Esophagus squamous epithelium (tissue), 5 donors: ENCODE measurements at regions not wholly inside any gene's neighbourhood (a gene's known extent, or its start where the extent isn't known, plus 50 kb on each side); places are given as distances from the start of the nearest gene placed in this dataset.

ENCODE experiments used
- DNase-seq: peaks from one replicate; lab custom pipeline; 2025; lab: John Stamatoyannopoulos, UW
- H3K27ac ChIP-seq, 4 donors: fragments of 200-600 bp; sonication (generic); one replicate each; pipeline ENCODE4 v1.5.1; 2016 to 2019; ENCODE audit warnings: mild to moderate bottlenecking in 1 of 4
- H3K27me3 ChIP-seq, 4 donors: fragments of 200-600 bp; sonication (generic); 1 replicate in 3 of 4; 2 replicates in 1 of 4; pipeline versions ENCODE4 v1.5.1 to v1.6.0; 2017 to 2021; ENCODE audit warnings: antibody characterized with exemption in 1 of 4
- H3K36me3 ChIP-seq, 3 donors: fragments of 200-600 bp; sonication (generic); one replicate each; pipeline ENCODE4 v1.5.1; 2016 to 2019
- H3K4me1 ChIP-seq, 3 donors: fragments of 200-600 bp; sonication (generic); one replicate each; pipeline ENCODE4 v1.5.1; 2017 to 2019
- H3K4me3 ChIP-seq, 4 donors: fragments of 200-600 bp; sonication (generic); 1 replicate in 3 of 4; 2 replicates in 1 of 4; pipeline ENCODE4 v1.5.1; 2016 to 2019; ENCODE audit warnings: mild to moderate bottlenecking in 2 of 4, moderate library complexity in 1 of 4
- H3K9me3 ChIP-seq, 3 donors: fragments of 200-600 bp; sonication (generic); one replicate each; pipeline ENCODE4 v1.5.1; 2016 to 2019
- POLR2A ChIP-seq, 4 donors: fragments of 450-650 bp; IDR thresholded peaks; one replicate each; pipeline ENCODE4 v1.6.1; 2017; ENCODE audit warnings: antibody characterized with exemption in 4 of 4, mild to moderate bottlenecking in 4 of 4, moderate library complexity in 3 of 4
- WGBS, 2 donors: methylation state at CpG; one replicate each; pipeline ENCODE4 v1.1.5; 2018; 5-methylcytosine and 5-hydroxymethylcytosine counted together
- intact Hi-C: fragments of 100-400 bp; cut with DNase I; formaldehyde crosslinking; loops from one replicate; pipeline ENCODE4 v1.15.0; 2022
- TF ChIP-seq, protein P1 (sequence below), 6 experiments: fragments of 450-650 bp in 4 of 6; fragments of 200-600 bp in 2 of 6; sonication (generic) in 2 of 6; IDR thresholded peaks; one replicate each; pipeline ENCODE4 v1.5.1; 2016 to 2019; ENCODE audit warnings: antibody characterized with exemption in 6 of 6, mild to moderate bottlenecking in 4 of 6, moderate library complexity in 4 of 6
- donor health status: DM: yes; HTN: yes; CAD: no.

DNA sequence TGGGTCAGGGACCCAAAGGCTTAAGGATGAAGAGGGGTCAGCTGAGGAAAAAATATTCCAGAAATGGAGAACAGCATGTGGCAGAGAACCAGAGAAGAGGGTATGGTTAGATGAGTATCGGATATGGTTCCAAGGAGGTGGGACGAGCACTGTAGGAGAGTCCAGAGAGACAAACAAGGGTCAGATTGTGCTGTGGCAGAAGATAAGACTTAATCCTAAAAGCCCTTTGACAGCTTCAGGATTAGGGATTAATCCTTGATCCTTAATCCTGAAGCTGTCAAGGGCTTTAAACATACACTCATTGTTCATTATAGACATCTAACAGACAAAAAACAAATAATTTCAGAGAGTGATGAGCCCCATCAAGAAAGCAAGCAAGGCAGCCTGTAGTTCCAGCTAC is 124.0 kb downstream of the SPTSSA start:
- DNase-seq, result no peak
- no peak for TF ChIP-seq POLR2A (IDR thresholded peaks at IDR 0.05)
- TF ChIP-seq, protein P1, sequence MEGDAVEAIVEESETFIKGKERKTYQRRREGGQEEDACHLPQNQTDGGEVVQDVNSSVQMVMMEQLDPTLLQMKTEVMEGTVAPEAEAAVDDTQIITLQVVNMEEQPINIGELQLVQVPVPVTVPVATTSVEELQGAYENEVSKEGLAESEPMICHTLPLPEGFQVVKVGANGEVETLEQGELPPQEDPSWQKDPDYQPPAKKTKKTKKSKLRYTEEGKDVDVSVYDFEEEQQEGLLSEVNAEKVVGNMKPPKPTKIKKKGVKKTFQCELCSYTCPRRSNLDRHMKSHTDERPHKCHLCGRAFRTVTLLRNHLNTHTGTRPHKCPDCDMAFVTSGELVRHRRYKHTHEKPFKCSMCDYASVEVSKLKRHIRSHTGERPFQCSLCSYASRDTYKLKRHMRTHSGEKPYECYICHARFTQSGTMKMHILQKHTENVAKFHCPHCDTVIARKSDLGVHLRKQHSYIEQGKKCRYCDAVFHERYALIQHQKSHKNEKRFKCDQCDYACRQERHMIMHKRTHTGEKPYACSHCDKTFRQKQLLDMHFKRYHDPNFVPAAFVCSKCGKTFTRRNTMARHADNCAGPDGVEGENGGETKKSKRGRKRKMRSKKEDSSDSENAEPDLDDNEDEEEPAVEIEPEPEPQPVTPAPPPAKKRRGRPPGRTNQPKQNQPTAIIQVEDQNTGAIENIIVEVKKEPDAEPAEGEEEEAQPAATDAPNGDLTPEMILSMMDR (IDR thresholded peaks at IDR 0.05), result no peak
- Histone ChIP-seq H3K36me3 (no peaks in the 10 kb centered on the region), H3K27ac (no peak overlapping the region), H3K4me3 (no peak overlapping the region), H3K27me3 (no peaks in the 10 kb centered on the region), H3K9me3 (no peaks in the 10 kb centered on the region), H3K4me1 (peaks cover 0 to 3% (median 0%) of the 10 kb centered on the region in 3 donors)
- 73 to 76% methylated on average over 2 of the region's 2 CpGs for WGBS, 2 donors
- intact Hi-C loops, result loop anchor here (10.0 kb wide), 1 partner anchor 167 kb away; no protein-coding TSS in a partner anchor

DNA sequence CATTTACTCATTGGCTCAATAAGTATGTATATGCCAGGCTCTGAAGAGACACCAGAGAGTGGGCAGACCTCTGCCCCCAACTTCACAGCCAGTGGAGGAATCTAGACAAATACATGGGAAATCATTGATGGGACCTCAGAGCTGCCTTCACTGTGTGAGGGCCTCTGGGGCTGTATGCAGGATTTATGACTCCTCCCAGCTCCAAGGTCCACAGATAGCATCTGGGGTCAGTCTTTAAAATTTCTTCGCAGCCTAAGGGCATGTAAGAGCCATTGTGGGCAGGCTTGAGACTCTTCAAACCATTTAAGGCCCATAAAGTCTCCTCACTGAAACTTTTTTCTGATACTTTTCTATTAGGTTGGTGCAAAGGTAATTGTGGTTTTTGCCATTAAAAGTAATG is 125.5 kb downstream of the SPTSSA start:
- H3K9me3 ChIP-seq, result no peaks in the 10 kb centered on the region
- H3K4me3 ChIP-seq, result no peak overlapping the region
- no peak overlapping the region for H3K27ac ChIP-seq
- WGBS, 2 donors, result 71 to 93% methylated on average over 1 of the region's 1 CpG
- intact Hi-C loops, result loop anchor here (10.0 kb wide), 1 partner anchor 168 kb away; no protein-coding TSS in a partner anchor
- peaks cover 0 to 18% (median 5%) of the 10 kb centered on the region in 3 donors for H3K4me1 ChIP-seq
- TF ChIP-seq, protein P1 (IDR thresholded peaks at IDR 0.05), result no peak
- no peak for TF ChIP-seq POLR2A (IDR thresholded peaks at IDR 0.05)
- no peaks in the 10 kb centered on the region for H3K36me3 ChIP-seq
- H3K27me3 ChIP-seq, result no peaks in the 10 kb centered on the region
- no peak for DNase-seq

DNA sequence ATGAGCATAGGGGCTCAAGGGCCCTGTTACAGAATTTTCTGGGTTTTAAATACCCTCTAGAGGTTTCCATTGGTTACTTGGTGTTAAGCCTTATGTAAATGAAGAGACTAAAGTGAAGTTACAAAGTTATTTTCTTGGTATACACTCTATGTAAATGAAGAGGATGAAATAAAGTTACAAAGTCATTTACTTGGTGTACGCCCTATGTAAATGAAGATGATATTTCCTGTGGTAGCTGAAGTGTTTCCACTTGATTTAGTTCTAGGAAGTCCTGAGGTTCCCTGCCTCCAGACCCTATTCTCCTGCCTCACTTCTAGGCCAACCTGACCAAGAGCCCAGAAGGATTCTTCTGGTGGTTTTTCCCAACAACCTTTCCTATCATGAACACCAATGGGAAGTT is 126.1 kb downstream of the SPTSSA start:
- WGBS, 2 donors, result 72 to 94% methylated on average over 1 of the region's 1 CpG
- no peak for DNase-seq
- no peak overlapping the region for H3K4me3 ChIP-seq
- no peaks in the 10 kb centered on the region for H3K27me3 ChIP-seq
- no peaks in the 10 kb centered on the region for H3K36me3 ChIP-seq
- intact Hi-C loops, result loop anchor here (10.0 kb wide), 1 partner anchor 169 kb away; no protein-coding TSS in a partner anchor
- H3K27ac ChIP-seq, result no peak overlapping the region
- TF ChIP-seq, protein P1 (IDR thresholded peaks at IDR 0.05), result no peak
- no peak for TF ChIP-seq POLR2A (IDR thresholded peaks at IDR 0.05)
- no peaks in the 10 kb centered on the region for H3K9me3 ChIP-seq
- H3K4me1 ChIP-seq, result peaks cover 0 to 24% (median 5%) of the 10 kb centered on the region in 3 donors

DNA sequence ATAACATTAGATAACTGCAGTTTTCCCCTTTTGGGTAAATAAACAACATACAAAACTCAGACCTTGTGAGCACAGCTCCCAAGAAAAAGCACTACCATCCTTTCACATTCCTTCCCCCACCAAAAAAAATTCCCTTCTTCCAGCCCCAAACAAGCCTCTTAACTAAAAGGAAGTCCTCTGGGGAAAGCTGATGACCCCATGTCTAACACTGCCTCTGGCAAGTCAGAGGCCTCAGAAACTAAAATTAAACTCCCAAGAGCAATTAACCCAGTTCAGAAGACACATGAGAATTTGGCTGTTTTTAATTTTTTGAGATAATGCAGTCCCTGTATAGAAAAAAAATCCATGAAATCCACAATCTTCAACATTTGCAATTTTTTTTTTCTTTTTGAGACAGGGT is 127.7 kb downstream of the SPTSSA start:
- Histone ChIP-seq H3K36me3 (no peaks in the 10 kb centered on the region), H3K27ac (no peak overlapping the region), H3K27me3 (no peaks in the 10 kb centered on the region), H3K4me1 (peaks cover 0 to 26% (median 5%) of the 10 kb centered on the region in 3 donors), H3K4me3 (no peak overlapping the region), H3K9me3 (no peaks in the 10 kb centered on the region)
- intact Hi-C loops, result loop anchor here (10.0 kb wide), 1 partner anchor 170 kb away; no protein-coding TSS in a partner anchor
- TF ChIP-seq, protein P1 (IDR thresholded peaks at IDR 0.05), result no peak
- TF ChIP-seq POLR2A (IDR thresholded peaks at IDR 0.05), result no peak
- DNase-seq, result no peak

DNA sequence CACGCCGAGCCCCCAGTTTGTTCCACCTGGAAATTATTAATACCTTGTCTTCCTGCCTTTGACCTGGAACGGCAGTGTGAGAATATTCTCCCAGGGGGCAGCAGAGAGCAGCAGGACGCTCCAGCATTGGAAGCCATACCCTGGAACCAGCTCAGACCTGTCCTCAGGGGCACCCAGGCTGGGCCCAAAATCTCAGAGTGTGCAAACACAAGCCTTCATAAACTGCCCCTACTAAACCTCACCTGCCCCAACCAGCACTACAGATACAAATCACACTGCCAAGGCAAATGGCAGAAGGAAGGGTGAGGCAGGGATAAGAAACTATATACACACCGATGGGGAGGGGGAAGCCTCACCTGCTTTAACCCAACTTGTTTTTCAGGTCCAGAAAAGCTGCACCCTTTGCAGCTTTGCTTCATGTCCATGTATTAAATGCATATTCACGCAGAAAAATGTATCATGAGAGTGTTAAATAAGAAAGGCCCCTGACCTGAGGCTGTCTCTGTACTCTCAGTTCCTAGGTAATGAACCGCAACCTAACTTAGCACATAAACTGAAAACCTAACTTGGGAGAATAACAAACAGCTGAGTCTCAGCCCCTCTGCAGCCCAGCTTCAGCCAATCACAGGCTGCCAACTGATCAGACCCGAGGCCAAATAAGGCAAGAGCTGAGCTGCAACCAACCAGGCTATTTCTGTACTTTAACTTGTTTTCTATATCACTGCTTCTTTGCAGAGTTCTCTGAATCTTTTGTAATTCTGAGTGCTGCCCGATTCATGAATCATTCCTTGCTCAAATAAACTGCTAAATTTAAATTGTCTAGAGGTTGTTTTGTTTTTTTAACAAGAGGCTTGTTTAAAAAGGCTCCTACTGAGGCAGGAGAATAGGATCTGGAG is 130.1 kb downstream of the SPTSSA start:
- TF ChIP-seq, protein P1 (IDR thresholded peaks at IDR 0.05), result peak; percentile 77 to 96 (median 88)
- TF ChIP-seq POLR2A (IDR thresholded peaks at IDR 0.05), result no peak
- Histone ChIP-seq H3K4me3 (peak overlapping the region in 1 of 4 donors; percentile 9), H3K4me1 (peaks cover 0 to 31% (median 5%) of the 10 kb centered on the region in 3 donors), H3K36me3 (no peaks in the 10 kb centered on the region), H3K9me3 (no peaks in the 10 kb centered on the region), H3K27ac (peak overlapping the region; percentile 66 to 88 (median 81)), H3K27me3 (no peaks in the 10 kb centered on the region)
- no peak for DNase-seq
- 24 to 40% methylated on average over 7 of the region's 9 CpGs for WGBS, 2 donors
- intact Hi-C loops, result loop anchor here (10.0 kb wide), 1 partner anchor 173 kb away; no protein-coding TSS in a partner anchor
